GM23338 (cell line): ENCODE measurements at regions not wholly inside any gene's neighbourhood (a gene's known extent, or its start where the extent isn't known, plus 50 kb on each side); places are given as distances from the start of the nearest gene placed in this dataset.

Experiments
- EZH2 ChIP-seq: fragments of 200-600 bp; sonication (generic); IDR thresholded peaks from one replicate; pipeline ENCODE4 v1.8.0; 2017; ENCODE audit warnings: antibody characterized with exemption, mild to moderate bottlenecking, low read depth; ENCODE audit not compliant: unreplicated experiment
- EZH2phosphoT487 ChIP-seq: fragments of 200-600 bp; sonication (generic); IDR thresholded peaks from one replicate; pipeline ENCODE4 v1.8.1; 2018; ENCODE audit warnings: antibody characterized with exemption; ENCODE audit not compliant: unreplicated experiment
- POLR2AphosphoS5 ChIP-seq: IDR thresholded peaks from 2 replicates; pipeline ENCODE4 v1.6.1; 2016; ENCODE audit warnings: antibody characterized with exemption, low read depth
- STAT1 ChIP-seq: IDR thresholded peaks from one replicate; pipeline ENCODE4 v1.6.1; 2016; ENCODE audit warnings: antibody characterized with exemption; ENCODE audit not compliant: unreplicated experiment
- TF ChIP-seq, protein P1 (sequence below), 2 experiments: fragments of 200-600 bp in 1 of 2; sonication (generic) in 1 of 2; conservative IDR thresholded peaks; 2 replicates each; pipeline versions ENCODE4 v1.5.1 to v1.6.1; 2016 to 2017; ENCODE audit warnings: antibody characterized with exemption in 2 of 2, low read depth in 2 of 2, mild to moderate bottlenecking in 2 of 2, moderate library complexity in 1 of 2
- TF ChIP-seq, protein P2 (sequence below): IDR thresholded peaks from 2 replicates; pipeline ENCODE4 v1.6.1; 2016; ENCODE audit warnings: antibody characterized with exemption
- TF ChIP-seq, protein P3 (sequence below): IDR thresholded peaks from one replicate; pipeline ENCODE4 v1.6.1; 2018; ENCODE audit warnings: antibody characterized with exemption; ENCODE audit not compliant: unreplicated experiment

DNA sequence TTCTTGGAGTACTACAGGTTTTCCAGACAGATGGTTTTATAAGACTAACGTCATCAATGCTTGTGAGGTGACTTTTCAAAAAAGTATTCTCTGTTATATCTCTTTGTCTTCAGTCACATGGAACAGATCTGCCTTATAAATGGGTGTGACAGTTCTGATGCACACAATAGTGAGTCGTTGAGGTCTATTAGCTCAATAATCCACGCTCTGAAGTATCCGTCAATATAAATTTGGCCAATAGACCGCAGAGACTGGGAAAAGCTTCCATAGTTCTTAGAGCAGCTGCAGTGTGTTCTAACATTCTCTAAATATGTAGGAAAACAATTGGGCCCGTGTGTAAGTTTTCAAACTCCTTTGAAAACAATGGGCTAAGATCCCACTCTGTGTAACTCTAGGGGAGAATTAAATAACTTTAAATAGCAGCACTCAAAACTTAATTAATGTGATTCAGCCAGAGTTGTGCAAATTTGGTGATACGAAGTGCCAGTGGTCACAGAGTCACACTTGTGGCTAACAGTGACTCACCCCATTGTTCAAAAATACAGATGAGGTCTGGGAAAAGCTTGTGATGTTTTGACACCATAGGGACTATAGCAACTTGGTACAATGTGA, 316.0 kb downstream of the LMO4 start:
- TF ChIP-seq EZH2 (no peak), POLR2AphosphoS5 (no peak), EZH2phosphoT487 (no peak), STAT1 (no peak)
- TF ChIP-seq, protein P1, sequence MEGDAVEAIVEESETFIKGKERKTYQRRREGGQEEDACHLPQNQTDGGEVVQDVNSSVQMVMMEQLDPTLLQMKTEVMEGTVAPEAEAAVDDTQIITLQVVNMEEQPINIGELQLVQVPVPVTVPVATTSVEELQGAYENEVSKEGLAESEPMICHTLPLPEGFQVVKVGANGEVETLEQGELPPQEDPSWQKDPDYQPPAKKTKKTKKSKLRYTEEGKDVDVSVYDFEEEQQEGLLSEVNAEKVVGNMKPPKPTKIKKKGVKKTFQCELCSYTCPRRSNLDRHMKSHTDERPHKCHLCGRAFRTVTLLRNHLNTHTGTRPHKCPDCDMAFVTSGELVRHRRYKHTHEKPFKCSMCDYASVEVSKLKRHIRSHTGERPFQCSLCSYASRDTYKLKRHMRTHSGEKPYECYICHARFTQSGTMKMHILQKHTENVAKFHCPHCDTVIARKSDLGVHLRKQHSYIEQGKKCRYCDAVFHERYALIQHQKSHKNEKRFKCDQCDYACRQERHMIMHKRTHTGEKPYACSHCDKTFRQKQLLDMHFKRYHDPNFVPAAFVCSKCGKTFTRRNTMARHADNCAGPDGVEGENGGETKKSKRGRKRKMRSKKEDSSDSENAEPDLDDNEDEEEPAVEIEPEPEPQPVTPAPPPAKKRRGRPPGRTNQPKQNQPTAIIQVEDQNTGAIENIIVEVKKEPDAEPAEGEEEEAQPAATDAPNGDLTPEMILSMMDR (conservative IDR thresholded peaks at IDR 0.05; ENCODE audit: low read depth in 2 of 2): no peak
- TF ChIP-seq, protein P2, sequence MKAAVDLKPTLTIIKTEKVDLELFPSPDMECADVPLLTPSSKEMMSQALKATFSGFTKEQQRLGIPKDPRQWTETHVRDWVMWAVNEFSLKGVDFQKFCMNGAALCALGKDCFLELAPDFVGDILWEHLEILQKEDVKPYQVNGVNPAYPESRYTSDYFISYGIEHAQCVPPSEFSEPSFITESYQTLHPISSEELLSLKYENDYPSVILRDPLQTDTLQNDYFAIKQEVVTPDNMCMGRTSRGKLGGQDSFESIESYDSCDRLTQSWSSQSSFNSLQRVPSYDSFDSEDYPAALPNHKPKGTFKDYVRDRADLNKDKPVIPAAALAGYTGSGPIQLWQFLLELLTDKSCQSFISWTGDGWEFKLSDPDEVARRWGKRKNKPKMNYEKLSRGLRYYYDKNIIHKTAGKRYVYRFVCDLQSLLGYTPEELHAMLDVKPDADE: no peak
- TF ChIP-seq, protein P3, sequence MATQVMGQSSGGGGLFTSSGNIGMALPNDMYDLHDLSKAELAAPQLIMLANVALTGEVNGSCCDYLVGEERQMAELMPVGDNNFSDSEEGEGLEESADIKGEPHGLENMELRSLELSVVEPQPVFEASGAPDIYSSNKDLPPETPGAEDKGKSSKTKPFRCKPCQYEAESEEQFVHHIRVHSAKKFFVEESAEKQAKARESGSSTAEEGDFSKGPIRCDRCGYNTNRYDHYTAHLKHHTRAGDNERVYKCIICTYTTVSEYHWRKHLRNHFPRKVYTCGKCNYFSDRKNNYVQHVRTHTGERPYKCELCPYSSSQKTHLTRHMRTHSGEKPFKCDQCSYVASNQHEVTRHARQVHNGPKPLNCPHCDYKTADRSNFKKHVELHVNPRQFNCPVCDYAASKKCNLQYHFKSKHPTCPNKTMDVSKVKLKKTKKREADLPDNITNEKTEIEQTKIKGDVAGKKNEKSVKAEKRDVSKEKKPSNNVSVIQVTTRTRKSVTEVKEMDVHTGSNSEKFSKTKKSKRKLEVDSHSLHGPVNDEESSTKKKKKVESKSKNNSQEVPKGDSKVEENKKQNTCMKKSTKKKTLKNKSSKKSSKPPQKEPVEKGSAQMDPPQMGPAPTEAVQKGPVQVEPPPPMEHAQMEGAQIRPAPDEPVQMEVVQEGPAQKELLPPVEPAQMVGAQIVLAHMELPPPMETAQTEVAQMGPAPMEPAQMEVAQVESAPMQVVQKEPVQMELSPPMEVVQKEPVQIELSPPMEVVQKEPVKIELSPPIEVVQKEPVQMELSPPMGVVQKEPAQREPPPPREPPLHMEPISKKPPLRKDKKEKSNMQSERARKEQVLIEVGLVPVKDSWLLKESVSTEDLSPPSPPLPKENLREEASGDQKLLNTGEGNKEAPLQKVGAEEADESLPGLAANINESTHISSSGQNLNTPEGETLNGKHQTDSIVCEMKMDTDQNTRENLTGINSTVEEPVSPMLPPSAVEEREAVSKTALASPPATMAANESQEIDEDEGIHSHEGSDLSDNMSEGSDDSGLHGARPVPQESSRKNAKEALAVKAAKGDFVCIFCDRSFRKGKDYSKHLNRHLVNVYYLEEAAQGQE: no peak
